HL-60 (cell line): ENCODE measurements at regions not wholly inside any gene's neighbourhood (a gene's known extent, or its start where the extent isn't known, plus 50 kb on each side); places are given as distances from the start of the nearest gene placed in this dataset.

Source experiments
- DNase-seq, 2 experiments: peaks; one replicate each; pipeline ENCODE4 v3.0.0-alpha.2; 2010 to 2020; ENCODE audit warnings: low read depth in 1 of 2, low spot score in 1 of 2
- H3K27ac ChIP-seq: fragments of 250-450 bp; sonication (Bioruptor Pico); replicated peaks from 2 replicates; pipeline ENCODE4 v1.5.1; 2020; ENCODE audit warnings: mild to moderate bottlenecking, moderate library complexity
- H3K27me3 ChIP-seq: fragments of 250-450 bp; sonication (Bioruptor Pico); 2 replicates; pipeline ENCODE4 v1.5.1; 2021; ENCODE audit warnings: mild to moderate bottlenecking, moderate library complexity; ENCODE audit not compliant: insufficient read depth, poor library complexity, severe bottlenecking
- H3K4me3 ChIP-seq: replicated peaks from 2 replicates; pipeline ENCODE4 v1.5.1; 2011; ENCODE audit warnings: mild to moderate bottlenecking, control low read depth, low read length; ENCODE audit not compliant: insufficient read depth
- CTCF ChIP-seq: IDR thresholded peaks from one replicate; pipeline ENCODE4 v1.5.1; 2011; ENCODE audit warnings: low read length, control low read depth, inconsistent platforms; ENCODE audit not compliant: insufficient read depth
- GABPA ChIP-seq: IDR thresholded peaks from 2 replicates; pipeline ENCODE4 v1.6.1; 2012; ENCODE audit warnings: low read depth
- POLR2AphosphoS5 ChIP-seq: IDR thresholded peaks from 2 replicates; pipeline ENCODE4 v1.6.1; 2012; ENCODE audit warnings: low read depth
- SPI1 ChIP-seq: IDR thresholded peaks from 2 replicates; pipeline ENCODE4 v1.6.1; 2012; ENCODE audit warnings: low read depth, mild to moderate bottlenecking, borderline replicate concordance
- TF ChIP-seq, protein P1 (sequence below): IDR thresholded peaks from 2 replicates; pipeline ENCODE4 v1.6.1; 2012; ENCODE audit warnings: low read depth; ENCODE audit not compliant: insufficient replicate concordance

GRCh38 chr4:35038845-35039244 lies 1205.5 kb downstream of the ARAP2 start:
- TF ChIP-seq SPI1 (no peak), GABPA (no peak), POLR2AphosphoS5 (no peak), CTCF (no peak)
- TF ChIP-seq, protein P1, sequence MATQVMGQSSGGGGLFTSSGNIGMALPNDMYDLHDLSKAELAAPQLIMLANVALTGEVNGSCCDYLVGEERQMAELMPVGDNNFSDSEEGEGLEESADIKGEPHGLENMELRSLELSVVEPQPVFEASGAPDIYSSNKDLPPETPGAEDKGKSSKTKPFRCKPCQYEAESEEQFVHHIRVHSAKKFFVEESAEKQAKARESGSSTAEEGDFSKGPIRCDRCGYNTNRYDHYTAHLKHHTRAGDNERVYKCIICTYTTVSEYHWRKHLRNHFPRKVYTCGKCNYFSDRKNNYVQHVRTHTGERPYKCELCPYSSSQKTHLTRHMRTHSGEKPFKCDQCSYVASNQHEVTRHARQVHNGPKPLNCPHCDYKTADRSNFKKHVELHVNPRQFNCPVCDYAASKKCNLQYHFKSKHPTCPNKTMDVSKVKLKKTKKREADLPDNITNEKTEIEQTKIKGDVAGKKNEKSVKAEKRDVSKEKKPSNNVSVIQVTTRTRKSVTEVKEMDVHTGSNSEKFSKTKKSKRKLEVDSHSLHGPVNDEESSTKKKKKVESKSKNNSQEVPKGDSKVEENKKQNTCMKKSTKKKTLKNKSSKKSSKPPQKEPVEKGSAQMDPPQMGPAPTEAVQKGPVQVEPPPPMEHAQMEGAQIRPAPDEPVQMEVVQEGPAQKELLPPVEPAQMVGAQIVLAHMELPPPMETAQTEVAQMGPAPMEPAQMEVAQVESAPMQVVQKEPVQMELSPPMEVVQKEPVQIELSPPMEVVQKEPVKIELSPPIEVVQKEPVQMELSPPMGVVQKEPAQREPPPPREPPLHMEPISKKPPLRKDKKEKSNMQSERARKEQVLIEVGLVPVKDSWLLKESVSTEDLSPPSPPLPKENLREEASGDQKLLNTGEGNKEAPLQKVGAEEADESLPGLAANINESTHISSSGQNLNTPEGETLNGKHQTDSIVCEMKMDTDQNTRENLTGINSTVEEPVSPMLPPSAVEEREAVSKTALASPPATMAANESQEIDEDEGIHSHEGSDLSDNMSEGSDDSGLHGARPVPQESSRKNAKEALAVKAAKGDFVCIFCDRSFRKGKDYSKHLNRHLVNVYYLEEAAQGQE = no peak
- Histone ChIP-seq H3K27me3 (no peaks in the 10 kb centered on the region), H3K27ac (no peak overlapping the region), H3K4me3 (no peak overlapping the region)
- no peak for DNase-seq

DNA sequence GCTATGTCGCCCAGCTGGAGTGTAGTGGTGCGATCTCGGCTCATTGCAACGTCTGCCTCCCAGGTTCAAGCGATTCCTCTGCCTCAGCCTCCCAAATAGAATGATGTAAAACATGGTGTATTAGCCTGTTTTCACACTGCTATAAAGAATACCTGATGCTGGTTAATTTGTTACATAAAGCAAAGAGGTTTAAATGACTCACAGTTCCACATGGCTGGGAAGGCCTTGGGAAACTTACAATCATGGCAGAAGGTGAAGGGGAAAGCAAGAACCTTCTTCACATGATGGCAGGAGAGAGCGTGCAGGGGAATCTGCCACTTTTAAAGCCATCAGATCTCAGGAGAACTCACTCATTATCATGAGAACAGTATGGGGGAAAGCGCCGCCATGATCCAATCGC lies 1191.8 kb downstream of the ARAP2 start:
- Histone ChIP-seq H3K27me3 (no peaks in the 10 kb centered on the region), H3K27ac (no peak overlapping the region), H3K4me3 (no peak overlapping the region)
- TF ChIP-seq, protein P1 = no peak
- TF ChIP-seq CTCF (no peak), GABPA (no peak), POLR2AphosphoS5 (no peak), SPI1 (no peak)
- DNase-seq = no peak

DNA sequence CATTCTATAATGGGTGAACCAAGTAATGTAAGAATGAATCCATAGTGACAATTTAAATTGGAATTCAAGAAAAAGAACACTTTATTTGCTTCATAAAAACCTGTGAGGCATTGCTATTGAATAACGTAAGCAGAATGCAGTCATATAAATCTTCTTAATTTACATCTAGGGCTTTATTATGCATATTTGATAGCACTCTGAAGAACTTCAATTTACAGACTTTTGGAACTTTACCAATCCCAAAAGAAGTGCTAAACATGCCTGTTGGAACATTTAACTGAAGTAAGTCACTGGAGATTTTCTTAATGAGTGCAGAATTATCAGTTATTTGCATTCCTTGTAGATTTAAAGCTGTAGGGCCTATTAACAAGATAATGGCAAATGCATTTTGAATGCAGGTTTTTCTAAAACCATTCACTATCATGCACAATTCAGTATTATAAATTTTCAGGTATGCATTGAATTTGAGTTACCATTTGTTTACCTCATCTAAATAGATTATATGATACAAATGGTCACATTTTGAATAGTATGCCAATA lies 1181.2 kb downstream of the ARAP2 start:
- no peak overlapping the region for H3K4me3 ChIP-seq
- no peaks in the 10 kb centered on the region for H3K27me3 ChIP-seq
- no peak overlapping the region for H3K27ac ChIP-seq
- no peak for DNase-seq
- TF ChIP-seq SPI1 (no peak), GABPA (no peak), CTCF (no peak), POLR2AphosphoS5 (no peak)
- TF ChIP-seq, protein P1 = no peak
